Keratinocyte (primary cell): ENCODE measurements at regions not wholly inside any gene's neighbourhood (a gene's known extent, or its start where the extent isn't known, plus 50 kb on each side); places are given as distances from the start of the nearest gene placed in this dataset.

Experiments used
- DNase-seq: peaks from one replicate; pipeline ENCODE4 v3.0.0-alpha.2; 2011; ENCODE audit warnings: low read depth, missing footprints, low spot score
- FAIRE-seq: peaks from 2 replicates; lab custom pipeline; 2011; peaks lifted over from hg19 to GRCh38; lab: Jason Lieb, UNC
- H2AFZ ChIP-seq: 2 replicates; pipeline ENCODE4 v1.6.0; 2012; ENCODE audit warnings: low read length, control low read depth, inconsistent platforms; ENCODE audit not compliant: control insufficient read depth
- H3K27ac ChIP-seq: 2 replicates; pipeline ENCODE4 v1.5.1; 2011; ENCODE audit warnings: low read length; ENCODE audit not compliant: control insufficient read depth, insufficient read depth
- H3K27me3 ChIP-seq: 3 replicates; pipeline ENCODE4 v1.6.0; 2011; ENCODE audit warnings: low read length; ENCODE audit not compliant: control insufficient read depth, insufficient read depth; ENCODE audit errors: extremely low read depth
- H3K36me3 ChIP-seq, 2 experiments: 2 replicates in 1 of 2; 3 replicates in 1 of 2; pipeline ENCODE4 v1.5.1; 2011; ENCODE audit warnings: low read length in 2 of 2, mild to moderate bottlenecking in 1 of 2; ENCODE audit not compliant: control insufficient read depth in 2 of 2, insufficient read depth in 2 of 2; ENCODE audit errors: extremely low read depth in 1 of 2
- H3K4me1 ChIP-seq: 3 replicates; pipeline ENCODE4 v1.5.1; 2011; ENCODE audit warnings: low read length; ENCODE audit not compliant: control insufficient read depth, insufficient read depth; ENCODE audit errors: extremely low read depth
- H3K4me2 ChIP-seq: 3 replicates; pipeline ENCODE4 v1.6.0; 2011; ENCODE audit warnings: low read depth, low read length; ENCODE audit not compliant: control insufficient read depth, insufficient read depth; ENCODE audit errors: extremely low read depth
- H3K4me3 ChIP-seq, 3 experiments: fragments of 200-600 bp in 1 of 3; sonication (generic) in 1 of 3; 2 replicates in 2 of 3; 3 replicates in 1 of 3; pipeline ENCODE4 v1.5.1; 2011 to 2016; ENCODE audit warnings: low read length in 3 of 3, mild to moderate bottlenecking in 3 of 3, control low read depth in 2 of 3, inconsistent platforms in 1 of 3, low read depth in 1 of 3, mixed read lengths in 1 of 3, mixed run types in 1 of 3, moderate library complexity in 1 of 3; ENCODE audit not compliant: control insufficient read depth in 2 of 3, insufficient read depth in 2 of 3; ENCODE audit errors: extremely low read depth in 1 of 3
- H3K79me2 ChIP-seq: 2 replicates; pipeline ENCODE4 v1.6.0; 2012; ENCODE audit warnings: low read length; ENCODE audit not compliant: control insufficient read depth, insufficient read depth
- H3K9ac ChIP-seq: 3 replicates; pipeline ENCODE4 v1.6.0; 2011; ENCODE audit warnings: low read length; ENCODE audit not compliant: control insufficient read depth, insufficient read depth; ENCODE audit errors: extremely low read depth
- H3K9me1 ChIP-seq: 3 replicates; pipeline ENCODE4 v1.6.0; 2011; ENCODE audit warnings: low read length; ENCODE audit not compliant: control insufficient read depth, insufficient read depth; ENCODE audit errors: extremely low read depth
- H3K9me3 ChIP-seq: 2 replicates; pipeline ENCODE4 v1.5.1; 2012; ENCODE audit warnings: low read depth, low read length; ENCODE audit not compliant: control insufficient read depth
- H4K20me1 ChIP-seq: 3 replicates; pipeline ENCODE4 v1.6.0; 2011; ENCODE audit warnings: low read length; ENCODE audit not compliant: control insufficient read depth, insufficient read depth; ENCODE audit errors: extremely low read depth
- CTCF ChIP-seq, 3 experiments: IDR thresholded peaks in 1 of 3; conservative IDR thresholded peaks in 1 of 3; optimal IDR thresholded peaks in 1 of 3; 2 replicates in 2 of 3; 3 replicates in 1 of 3; pipeline versions ENCODE3 to v1.5.1; 2011; ENCODE audit warnings: low read length in 3 of 3, mild to moderate bottlenecking in 3 of 3, moderate library complexity in 2 of 3, control low read depth in 1 of 3, inconsistent platforms in 1 of 3; ENCODE audit not compliant: insufficient read depth in 2 of 3; ENCODE audit errors: extremely low read depth in 1 of 3
- EZH2 ChIP-seq: IDR thresholded peaks from one replicate; pipeline ENCODE4 v1.6.1; 2012; ENCODE audit warnings: inconsistent platforms, mild to moderate bottlenecking, low read length, moderate library complexity
- dilution Hi-C: fragments of 300-500 bp; cut with MboI; formaldehyde crosslinking; loops from one replicate; pipeline ENCODE4 v1.7.0; 2020; ENCODE audit warnings: low sequenced_read_pairs; ENCODE audit not compliant: extremely low pct_ligation_motif_present

GRCh38 chr2:147714582-147714981, 130.2 kb upstream of the ACVR2A start:
- Histone ChIP-seq H3K9ac (no peak overlapping the region), H3K4me3 (no peak overlapping the region), H4K20me1 (no peaks in the 10 kb centered on the region), H3K4me1 (peaks cover 2% of the 10 kb centered on the region), H3K27me3 (no peaks in the 10 kb centered on the region), H3K9me3 (no peaks in the 10 kb centered on the region), H3K79me2 (no peaks in the 10 kb centered on the region), H3K9me1 (no peaks in the 10 kb centered on the region), H3K4me2 (no peak overlapping the region), H2AFZ (no peak overlapping the region), H3K27ac (no peak overlapping the region), H3K36me3 (no peaks in the 10 kb centered on the region)
- FAIRE-seq = no peak
- no peak for TF ChIP-seq EZH2
- TF ChIP-seq CTCF (optimal IDR thresholded peaks at IDR 0.05 in 1 of 3, IDR thresholded peaks at IDR 0.05 in 1 of 3, conservative IDR thresholded peaks at IDR 0.05 in 1 of 3; ENCODE audit: extremely low read depth in 1 of 3, insufficient read depth in 2 of 3, low read length in 3 of 3) = no peak
- dilution Hi-C loops = no loop called here
- no peak for DNase-seq

GRCh38 chr2:147713349-147713748, 131.5 kb upstream of the ACVR2A start:
- no peaks in the 10 kb centered on the region for H3K27me3 ChIP-seq
- no peaks in the 10 kb centered on the region for H3K79me2 ChIP-seq
- H4K20me1 ChIP-seq = no peaks in the 10 kb centered on the region
- no peak overlapping the region for H3K27ac ChIP-seq
- DNase-seq = no peak
- H3K9ac ChIP-seq = no peak overlapping the region
- H3K4me1 ChIP-seq = peaks cover 2% of the 10 kb centered on the region
- dilution Hi-C loops = no loop called here
- TF ChIP-seq CTCF (optimal IDR thresholded peaks at IDR 0.05 in 1 of 3, IDR thresholded peaks at IDR 0.05 in 1 of 3, conservative IDR thresholded peaks at IDR 0.05 in 1 of 3; ENCODE audit: extremely low read depth in 1 of 3, insufficient read depth in 2 of 3, low read length in 3 of 3) (no peak), EZH2 (no peak)
- H3K9me3 ChIP-seq = no peaks in the 10 kb centered on the region
- H3K4me3 ChIP-seq = no peak overlapping the region
- H3K9me1 ChIP-seq = no peaks in the 10 kb centered on the region
- FAIRE-seq = no peak
- no peak overlapping the region for H3K4me2 ChIP-seq
- H3K36me3 ChIP-seq = no peaks in the 10 kb centered on the region
- no peak overlapping the region for H2AFZ ChIP-seq
